ENCODE measurements at regions not wholly inside any gene's neighbourhood (a gene's known extent, or its start where the extent isn't known, plus 50 kb on each side); places are given as distances from the start of the nearest gene placed in this dataset.

DNA sequence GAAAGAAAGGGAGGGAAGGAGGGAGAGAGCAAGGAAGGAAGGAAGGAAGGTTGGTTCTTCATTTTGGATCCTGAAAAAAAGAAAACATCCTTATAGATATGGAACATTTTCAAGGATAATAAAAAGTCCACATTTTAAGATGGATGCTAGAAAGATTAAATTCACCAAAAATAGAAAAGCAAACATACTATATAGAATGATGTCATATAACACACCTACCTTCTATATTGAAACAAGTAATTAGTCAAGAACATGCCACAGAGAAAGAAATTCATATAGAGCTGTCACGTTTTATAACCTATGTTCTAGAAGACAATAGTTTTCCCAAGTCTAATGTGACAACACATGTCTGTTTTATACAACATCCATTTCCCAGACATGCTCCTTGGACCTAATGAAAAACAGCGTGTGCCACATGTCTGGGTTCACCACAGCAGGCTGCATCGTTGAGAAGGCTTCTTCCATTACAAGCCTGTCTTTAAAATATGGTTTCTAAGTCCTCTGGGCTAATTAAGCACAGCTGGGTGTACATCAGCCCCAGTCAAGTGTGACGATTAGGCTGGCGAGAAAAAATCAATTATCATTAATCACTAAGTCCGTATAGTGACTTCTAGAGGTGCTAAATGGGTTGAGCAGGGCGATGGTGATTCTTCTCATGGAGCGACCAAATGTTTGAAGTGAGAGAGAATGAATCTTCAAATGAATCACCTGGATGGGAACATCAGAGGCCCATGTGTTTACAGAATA lies 301.8 kb downstream of the TLE1 start:
- TF ChIP-seq CTCF (IDR thresholded peaks at IDR 0.05) = no peak
- TF ChIP-seq POLR2AphosphoS5 (IDR thresholded peaks at IDR 0.05) = no peak

Measured in upper lobe of left lung (tissue), 4 donors.